Kidney tubule cell (primary cell): ENCODE measurements at regions not wholly inside any gene's neighbourhood (a gene's known extent, or its start where the extent isn't known, plus 50 kb on each side); places are given as distances from the start of the nearest gene placed in this dataset.

Experiments
- DNase-seq: peaks from one replicate; pipeline ENCODE4 v3.0.0-alpha.2; 2018; ENCODE audit warnings: low spot score

DNA sequence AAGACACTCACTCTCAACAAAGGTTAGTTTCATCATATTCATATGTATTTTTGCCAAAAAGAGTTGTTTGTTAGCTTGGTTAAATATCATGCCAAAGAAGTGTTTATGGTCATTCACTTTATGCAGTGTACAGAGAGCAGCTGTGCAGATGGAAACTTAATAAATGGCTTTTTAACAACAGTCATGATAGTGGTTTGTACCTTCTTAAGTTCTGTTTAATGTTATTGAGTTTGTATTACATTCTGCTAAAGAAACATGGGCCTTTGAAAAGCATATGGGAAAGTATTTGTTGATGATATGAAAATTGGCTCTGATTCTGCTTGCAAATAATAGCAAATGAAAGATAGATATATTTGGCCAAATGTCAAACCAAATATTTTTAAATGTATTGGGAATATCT is 607.3 kb downstream of the NCAM2 start:
- no peak for DNase-seq

DNA sequence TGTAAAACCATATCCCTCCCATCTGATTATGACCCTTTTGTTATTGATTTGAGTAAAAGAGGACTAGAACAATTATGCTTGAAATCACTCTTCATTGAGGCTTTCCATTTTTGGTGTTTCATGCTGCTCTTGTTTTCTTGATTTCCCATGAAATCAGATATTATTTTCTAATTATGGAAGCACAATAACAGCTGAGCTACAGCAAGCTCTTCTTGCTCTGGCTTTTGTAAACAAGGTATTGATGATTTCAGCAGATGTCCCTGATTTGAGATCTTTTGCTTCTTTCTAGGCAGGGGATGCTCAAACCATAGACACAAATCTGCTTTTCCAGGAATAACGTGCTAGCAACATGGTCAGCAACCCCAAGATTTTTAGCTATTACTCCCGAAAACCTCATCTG is 607.8 kb downstream of the NCAM2 start:
- DNase-seq, result no peak

DNA sequence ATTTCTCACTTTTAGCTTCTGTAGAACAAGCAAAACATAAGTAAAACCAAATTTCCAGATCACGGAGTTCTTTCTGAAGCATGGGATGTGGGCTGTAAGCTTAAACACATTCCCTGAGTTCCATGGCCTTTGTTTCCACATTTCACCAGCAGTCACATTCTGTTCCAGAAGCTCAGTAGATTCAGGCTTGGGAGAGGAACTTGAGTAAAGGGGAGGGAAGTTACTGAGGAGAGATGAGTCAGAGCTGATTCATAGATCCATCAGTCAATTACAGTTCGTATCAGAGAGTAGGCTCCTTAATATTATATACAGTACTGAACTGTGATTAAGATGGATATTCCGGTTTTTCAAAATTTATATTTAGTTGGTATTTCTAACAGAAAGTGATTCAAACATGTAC is 614.3 kb downstream of the NCAM2 start:
- peak; percentile 6 for DNase-seq

DNA sequence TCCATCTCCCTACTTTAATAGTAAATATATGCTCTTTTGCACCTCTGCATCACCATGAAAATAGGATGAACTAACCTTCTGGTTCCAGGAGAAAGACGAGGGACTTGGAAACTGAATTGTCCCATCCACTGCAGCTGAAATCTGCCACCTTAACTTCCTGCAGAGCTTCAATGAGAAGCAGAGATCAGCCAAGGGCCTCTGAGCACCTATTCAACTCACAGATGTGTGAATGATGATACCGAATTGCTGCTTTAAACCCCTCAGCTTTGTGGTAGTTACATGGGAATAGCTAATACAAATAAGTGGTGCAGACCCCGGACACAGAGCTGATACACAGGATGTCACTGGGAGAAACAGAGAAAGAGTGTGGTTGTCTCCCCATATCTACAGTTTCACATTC is 616.8 kb downstream of the NCAM2 start:
- no peak for DNase-seq

DNA sequence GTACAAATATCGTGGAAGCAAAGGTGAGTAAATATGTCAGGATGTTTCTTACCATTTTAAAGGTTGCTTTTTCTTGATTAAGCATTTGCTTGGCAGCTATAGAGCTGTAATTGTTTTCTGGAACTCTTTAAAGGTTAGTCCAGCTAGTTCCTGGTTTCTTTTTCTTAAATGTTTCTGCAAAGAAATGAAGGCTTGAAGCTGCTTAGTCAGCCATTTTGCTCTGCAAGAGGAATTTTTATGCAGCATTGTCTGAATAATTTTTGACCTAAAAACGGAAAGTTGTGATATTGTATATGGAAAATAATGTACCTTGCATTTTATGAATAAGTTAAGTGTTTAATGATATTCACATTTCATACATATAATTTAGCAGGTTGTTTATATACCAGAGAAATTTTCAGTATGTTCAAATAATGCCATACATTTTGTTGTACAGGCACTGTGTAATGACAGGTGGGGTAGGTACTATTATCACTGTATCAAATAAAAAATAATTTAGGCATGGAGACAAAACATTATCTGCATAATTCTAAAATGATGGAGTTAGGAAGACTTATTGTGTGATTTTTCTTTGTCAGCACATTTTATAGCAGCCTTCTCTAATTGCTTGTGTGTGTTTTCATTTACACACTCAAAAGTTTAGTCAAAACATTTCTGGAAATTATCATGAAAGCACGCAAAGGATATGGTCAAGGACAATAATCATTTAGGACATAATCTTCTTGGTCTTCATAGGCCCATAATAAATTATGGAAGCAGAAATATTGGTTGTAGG is 624.4 kb downstream of the NCAM2 start:
- DNase-seq, result no peak

DNA sequence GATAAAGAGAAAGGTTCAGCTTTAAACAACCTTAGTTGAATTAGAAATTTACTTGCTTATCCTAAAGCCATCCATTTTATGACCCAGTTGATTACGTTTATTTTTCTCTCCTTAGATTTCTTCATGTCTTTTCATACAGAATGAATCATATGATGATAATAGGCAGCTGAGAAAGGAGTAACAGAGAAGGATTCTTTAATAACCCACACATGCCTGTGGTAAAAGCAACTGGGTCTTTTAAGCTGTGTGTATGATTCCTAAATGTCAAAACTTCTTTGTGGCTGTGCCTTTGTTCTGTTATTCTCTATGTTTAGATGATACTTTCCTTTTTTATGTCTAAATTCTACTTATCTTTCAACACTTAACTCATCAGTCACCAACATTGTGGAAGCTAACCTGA is 626.5 kb downstream of the NCAM2 start:
- no peak for DNase-seq

DNA sequence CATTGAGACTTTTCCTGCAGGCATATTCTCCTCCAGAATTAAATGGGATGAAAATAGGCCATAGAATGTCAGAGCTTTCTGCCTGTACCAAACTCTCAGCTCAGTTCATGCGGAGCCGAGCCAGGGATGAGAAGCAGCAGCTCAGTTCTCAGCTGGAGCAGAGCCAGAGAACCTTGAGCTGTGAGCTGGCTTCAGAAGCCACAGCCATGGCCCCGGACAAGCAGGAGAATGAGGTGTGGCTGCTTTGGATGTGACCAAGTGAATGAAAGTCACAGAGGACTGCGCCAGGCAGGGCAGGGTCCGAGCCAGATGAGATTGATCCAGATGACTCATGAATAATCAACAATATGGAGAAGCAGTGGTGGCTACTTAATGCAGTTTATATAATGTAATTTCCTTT is 633.8 kb downstream of the NCAM2 start:
- DNase-seq, result no peak

DNA sequence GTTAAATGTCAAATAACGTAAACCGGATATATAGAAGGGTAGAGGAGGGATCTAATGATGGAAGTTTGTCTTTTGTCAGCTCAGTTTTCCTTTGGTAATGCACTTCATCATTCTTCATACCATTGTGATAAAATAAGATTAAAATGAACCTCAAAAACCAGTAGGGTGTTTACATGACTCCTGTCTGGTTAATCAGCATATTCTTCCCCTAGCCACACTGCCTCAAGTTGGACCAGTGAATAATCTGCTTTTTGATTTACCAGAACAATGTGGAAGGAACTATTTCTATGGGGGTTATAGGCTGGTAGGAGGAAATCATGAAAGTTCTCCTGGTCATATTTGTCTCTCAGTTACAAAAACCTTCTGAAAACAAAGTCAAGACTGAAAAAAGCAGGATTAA is 634.7 kb downstream of the NCAM2 start:
- no peak for DNase-seq

DNA sequence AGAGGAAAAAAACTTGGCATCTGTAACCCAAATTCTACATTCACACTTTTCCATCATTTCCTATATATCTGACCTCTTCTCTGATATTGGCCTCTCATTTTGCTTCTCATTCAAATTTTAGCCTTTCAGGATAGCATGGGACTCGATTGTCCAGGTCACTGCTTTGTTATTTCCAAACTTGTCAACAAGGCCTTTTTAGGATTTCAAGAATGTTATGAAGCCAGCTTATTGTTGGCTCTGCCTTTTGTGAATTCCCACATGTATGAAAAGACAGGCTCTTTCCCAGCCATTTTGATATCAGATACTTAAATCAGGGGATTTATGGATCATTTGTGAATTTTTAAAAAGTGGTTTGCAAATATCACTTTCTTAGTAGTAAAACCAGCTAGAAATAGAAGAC is 663.5 kb downstream of the NCAM2 start:
- DNase-seq, result no peak

DNA sequence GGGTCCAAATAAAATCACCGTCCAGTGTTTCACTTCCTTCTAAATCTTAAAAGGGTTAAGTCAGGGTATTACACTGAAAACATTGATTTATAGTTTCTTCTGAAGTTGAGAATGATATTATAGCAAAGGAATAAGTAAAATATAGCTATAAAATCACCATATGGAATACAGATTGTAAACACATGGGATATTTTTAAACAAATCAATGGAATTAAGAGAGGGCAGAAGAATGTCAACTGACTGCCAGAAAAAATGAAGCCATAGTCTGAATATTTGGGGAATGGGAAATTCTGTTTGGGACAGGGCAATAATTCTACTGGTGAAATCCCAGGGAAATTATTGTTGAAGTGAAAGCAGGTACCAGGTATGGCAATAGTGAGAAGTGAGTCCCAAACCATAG is 664.6 kb downstream of the NCAM2 start:
- DNase-seq, result no peak

DNA sequence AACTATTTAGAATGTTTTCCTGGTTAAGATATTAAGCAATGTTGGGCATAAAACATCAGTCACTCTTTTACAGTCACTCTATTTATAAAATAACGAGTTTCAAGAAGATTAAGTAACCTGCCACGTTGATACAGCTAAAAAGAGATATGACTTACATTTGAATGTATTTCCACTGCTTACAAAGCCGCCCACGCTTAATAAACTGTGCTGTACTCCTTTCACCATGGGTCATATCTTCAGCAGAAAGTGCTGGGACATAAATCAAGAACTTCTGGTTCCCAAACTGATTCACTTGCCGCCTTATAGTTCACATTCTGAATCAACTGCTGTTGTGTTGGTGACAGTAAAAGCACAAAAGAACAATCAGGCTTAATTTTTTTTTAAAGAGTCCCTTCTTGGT is 666.7 kb downstream of the NCAM2 start:
- no peak for DNase-seq

DNA sequence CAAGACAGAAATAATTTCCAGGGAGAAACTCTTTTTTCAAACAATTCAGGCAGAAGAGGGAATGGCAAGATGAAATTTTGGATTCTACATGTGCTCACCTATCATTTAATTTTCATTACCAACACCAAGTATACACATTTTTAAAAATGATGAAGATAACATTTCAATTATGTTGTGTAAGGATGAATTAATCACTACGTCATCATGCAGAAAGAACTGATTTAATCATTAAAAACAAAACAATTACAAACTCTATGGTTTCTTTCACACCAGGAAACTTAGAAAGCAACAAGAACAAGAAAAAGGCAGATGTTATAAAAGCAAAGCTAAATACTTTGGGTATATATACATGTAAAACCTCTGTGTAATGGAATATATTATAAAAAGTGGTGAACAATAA is 668.5 kb downstream of the NCAM2 start:
- DNase-seq, result no peak

DNA sequence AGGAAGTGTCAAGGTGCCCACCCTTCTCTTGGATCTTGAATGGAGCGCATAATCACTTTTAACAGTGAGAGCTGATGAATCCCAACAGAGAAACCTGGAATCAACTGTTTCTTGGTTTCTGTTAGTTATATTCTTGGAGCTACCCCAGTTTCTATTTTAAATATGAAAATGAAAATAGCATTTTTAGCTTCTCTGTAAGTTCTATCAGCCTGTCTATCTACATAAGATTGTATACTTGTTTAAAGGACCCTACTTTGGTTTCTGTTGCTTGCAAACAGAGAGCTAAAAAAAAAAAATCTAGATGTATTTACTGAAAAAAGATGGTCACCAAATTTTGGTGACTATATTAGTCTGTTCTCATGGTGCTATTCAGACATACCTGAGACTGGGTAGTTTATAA is 670.0 kb downstream of the NCAM2 start:
- DNase-seq, result no peak

DNA sequence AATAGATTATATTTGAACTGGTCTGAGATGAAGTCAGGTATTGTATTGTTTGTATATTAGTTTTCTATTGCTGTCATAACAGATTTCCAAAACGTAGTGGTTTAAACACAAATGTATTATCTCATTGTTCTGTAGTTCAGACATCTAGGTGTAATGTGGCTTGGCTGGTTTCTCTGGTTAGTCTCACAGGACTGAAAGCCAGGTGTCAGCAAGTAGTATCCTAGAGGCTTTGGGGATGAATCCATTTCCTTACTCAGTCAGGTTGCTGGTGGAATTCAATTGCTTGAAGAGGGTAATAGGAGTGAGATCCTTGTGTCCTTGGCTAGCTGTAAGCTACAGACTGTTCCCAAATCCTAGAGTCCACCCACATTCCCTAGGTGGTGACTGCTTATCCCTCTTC is 675.8 kb downstream of the NCAM2 start:
- DNase-seq, result no peak

DNA sequence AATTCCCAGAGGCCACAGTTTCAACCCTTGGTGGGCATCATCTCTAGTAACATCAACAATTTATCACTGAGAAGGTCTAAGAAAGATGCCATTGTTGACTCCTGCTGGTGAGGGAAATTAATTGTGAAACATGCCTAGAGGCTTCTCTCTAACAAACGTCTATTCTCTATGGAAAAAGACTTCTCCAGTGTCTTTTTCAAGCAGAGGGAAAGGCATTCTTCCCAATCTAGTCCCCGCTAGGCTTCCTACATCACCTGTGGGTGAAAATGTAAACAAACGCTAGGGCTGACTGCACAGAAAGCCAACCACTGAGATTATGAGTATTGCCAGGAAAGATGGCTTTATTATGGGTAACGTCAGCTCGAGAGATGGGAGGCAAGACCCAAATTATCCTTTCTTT is 677.4 kb downstream of the NCAM2 start:
- DNase-seq, result no peak

DNA sequence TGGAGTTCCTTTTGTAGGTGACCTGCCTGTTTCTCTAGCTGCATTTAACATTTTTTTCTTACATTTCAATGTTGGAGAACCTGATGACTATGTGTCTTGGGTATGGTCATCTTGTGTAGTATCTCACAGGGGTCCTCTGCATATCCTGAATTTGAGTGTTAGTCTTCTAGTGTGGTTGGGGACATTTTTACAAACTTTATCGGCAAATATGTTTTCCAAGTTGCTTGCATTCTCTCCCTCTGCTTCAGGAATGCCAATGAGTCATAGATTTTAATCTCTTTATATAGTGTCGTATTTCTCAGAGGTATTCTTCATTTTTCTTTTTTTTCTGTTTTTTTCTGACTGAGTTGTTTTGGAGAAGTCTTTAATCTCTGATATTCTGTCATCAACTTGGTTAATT is 684.0 kb downstream of the NCAM2 start:
- DNase-seq, result no peak

DNA sequence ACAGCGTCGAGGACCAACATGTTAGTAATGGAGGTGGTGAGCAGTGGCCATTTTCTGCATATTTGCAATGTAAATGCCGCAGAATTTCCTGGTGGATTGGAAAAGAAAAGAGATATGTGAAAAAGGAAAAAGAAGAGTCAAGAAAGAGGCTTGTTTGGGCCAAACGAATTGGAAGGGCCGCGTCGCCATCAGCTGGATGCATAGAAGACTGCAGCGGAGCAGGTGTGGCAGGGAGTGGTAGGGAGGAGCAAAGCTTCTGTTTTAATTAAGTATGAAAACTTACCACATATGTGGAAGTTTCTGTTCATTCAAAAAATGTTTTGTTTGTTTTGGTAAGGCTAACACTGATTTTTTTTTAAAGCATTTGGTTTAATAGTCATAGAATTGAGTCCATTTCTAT is 690.7 kb downstream of the NCAM2 start:
- DNase-seq, result no peak

DNA sequence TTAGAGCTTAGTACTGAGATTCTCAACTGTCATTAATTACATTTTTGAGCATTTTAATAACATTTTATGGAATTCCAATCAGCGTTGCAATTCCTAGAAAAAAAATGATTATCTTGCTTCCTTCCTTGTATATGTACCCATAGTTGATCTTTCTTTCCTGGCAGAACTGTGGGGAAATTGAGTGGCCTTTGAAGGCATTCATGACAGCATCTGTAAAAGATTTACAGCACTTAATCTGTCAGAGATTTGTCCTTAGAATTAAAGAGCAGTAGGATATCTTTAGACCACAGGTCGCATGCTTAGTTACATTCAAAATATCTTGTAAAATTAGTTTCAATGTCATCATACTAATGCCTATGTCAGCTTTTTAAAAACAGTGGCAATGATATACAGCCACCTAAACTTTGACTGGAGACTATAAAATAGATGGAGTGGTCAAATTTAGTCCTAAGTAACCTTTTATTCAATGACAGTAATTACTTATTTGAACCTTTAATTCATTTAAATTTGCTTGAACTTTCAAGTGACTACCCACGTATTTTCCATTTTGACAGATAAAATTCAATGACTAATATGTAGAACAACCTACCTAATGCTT is 692.0 kb downstream of the NCAM2 start:
- no peak for DNase-seq

DNA sequence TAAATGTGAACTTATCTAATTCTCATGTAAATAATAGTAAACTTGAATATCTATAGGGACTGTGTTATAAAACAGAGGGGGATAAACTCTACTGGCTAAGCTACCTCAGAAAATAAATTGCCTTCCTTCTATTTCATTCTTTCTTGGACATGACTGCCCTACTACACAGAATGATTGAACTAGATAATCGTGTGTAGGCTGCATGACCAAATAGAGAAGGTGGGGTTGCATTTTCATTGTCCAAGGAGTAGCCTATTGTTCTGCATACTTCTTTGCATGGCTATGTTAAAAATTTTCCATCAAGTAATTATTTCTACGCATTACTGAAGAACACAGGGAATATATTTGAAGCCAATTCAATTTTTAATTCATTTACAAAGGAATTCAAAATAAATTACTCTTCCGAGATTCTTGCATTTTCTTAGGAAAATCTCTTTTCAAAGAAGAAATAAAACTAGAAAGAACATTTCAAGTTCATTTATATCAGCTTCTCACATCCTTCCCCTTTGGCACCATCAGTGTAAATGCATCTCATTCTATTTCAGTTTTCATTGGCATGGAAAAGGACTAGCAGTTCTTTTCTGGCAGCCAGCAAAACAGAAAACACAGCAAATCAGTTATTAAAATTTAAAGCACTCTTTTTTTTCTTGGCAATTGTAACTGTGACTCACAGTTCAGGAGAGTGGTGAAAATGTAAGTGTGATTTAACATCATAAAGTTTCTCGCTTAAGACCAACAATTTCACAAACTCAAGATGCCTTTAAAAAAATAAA is 714.7 kb downstream of the NCAM2 start:
- DNase-seq, result no peak

DNA sequence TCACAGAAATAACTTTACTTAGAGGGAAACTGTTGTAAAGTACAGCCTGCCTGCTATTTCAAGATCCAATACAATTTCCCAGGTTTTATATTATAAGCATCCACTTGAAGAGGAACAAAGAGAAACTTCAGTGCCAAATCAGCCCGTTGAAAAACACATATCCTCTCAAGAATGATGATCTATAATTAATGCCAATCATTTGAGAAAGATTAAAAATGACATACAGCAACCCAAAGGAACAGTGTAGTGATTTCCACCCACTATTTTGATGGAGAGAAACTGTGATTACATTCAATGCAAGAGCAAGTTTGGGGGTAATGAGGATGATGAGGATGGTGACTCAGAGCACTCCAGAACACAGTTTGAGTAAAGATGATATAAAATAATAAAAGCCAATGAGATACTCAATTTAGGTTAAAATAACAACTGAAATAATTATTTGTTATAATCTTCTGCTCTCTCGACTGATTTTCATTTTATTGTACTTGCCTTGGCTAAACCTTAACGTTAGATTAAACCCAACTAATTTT is 715.5 kb downstream of the NCAM2 start:
- no peak for DNase-seq

DNA sequence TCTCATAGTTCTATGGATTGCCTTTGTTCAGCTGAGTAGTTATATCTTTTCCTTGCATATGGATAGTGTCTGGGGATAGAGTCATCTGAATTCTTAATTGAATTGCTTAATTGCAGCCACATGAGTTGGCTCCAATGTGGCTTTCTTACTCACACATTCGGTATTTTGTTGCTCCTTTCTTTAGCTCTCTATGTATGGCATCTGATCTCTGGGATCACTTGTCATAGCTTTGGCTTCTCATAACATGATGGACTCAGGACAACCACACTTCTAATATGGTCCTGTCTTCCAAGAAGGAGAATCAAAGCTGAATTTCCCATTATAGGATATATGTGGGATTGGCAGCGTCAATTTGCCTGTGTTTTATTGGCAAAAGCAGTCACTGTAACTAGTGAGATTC is 716.2 kb downstream of the NCAM2 start:
- DNase-seq, result no peak

DNA sequence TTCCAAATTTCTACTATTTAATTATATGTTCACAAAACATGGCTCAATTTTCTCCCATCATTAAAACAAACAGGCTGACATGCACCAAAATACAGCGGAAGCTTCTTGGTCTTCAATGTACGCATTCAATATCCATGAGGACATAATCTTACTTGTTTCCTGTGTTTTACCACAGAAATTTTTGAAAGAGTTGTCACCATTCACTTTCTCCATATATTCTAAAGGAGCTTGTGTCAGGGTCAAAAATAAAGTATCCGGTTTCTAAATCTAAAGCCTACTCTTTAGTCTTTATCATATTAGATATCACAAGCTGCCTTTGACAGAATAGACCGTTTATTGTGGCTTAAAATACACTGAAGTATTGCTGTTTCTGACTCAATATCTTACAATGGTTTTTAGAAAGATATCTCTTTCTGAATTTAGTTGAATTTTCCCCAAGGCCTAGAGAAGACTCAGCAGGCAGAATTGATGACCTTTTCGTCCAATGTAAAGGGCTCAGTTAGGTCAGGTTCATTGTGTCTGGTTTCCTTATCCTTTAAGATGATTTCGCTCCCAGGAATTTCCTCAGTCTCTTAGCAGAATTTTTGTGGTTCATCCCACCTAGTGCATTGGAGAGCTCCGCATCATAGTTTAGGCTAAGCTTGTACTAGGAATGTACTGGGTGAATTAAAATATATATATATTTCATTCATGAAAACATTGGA is 717.2 kb downstream of the NCAM2 start:
- DNase-seq, result no peak

DNA sequence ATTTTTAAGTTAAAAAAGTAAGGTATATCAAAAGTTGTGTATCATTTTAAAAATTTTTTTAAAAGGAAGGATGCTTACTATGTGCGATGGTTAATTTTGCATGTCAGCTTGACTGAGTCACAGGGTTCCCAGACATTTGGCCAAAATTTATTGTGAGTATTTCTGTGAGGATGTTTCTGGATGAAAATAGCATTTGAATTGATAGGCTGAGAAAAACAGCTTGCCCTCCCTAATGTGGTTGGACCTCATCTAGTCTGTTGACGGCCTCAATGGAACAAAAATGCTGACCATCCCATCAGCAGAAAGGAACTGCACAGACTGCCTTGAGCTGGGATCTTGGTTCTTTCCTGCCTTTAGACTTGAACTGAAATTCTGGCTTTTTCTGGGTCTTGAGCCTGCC is 724.5 kb downstream of the NCAM2 start:
- DNase-seq, result no peak
